ENCODE measurements at regions not wholly inside any gene's neighbourhood (a gene's known extent, or its start where the extent isn't known, plus 50 kb on each side); places are given as distances from the start of the nearest gene placed in this dataset.

DNA sequence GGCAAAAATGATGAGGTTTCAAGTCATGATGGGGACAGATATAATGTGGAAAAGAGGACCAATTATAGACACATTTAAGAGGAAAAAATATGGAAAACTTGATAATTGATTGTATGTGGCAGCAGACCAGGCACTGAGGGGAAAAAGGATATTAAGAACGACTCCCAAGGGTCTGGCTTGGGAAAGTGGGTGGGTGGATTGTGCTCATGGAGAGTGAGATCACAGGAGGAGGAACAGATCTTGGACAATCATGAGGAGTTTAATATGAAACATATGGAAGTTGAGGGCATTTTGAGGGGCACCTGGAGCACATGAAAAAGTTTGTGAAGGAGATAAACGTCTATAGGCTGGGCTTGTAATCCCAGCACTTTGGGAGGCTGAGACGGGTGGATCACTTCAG, 454.3 kb upstream of the KLF4 start:
- Histone ChIP-seq H3K27me3 (ENCODE audit: control insufficient read depth, insufficient read depth, low read length) (no peaks in the 10 kb centered on the region), H3K9ac (ENCODE audit: low read depth, low read length) (no peak overlapping the region), H3K36me3 (ENCODE audit: control insufficient read depth, insufficient read depth, low read length) (no peaks in the 10 kb centered on the region), H3K4me1 (ENCODE audit: control insufficient read depth, insufficient read depth, low read length) (no peaks in the 10 kb centered on the region), H3K4me3 (ENCODE audit: low read depth, low read length) (no peak overlapping the region), H3K27ac (ENCODE audit: low read depth, low read length) (no peak overlapping the region), H3K9me3 (ENCODE audit: control insufficient read depth, insufficient read depth, low read length) (no peaks in the 10 kb centered on the region)

DNA sequence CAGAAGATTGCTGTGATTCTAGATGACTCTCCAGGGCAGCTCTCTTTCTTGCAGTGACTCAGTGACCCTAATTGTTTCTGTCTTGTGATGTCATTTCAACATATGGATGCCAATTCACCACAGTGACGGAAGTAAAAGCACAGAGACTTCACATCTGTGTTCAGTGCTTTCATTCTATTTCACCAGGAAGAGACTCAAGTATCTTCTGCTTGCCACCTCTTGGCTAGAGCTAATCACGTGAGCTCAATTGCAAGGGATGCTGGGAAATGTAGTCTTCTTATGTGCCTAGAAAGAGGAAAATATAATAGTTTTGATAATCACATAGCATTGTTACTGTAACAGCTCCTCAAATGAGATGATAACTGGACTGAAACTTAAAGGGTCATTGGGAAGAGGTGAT, 453.3 kb upstream of the KLF4 start:
- Histone ChIP-seq H3K4me3 (ENCODE audit: low read depth, low read length) (no peak overlapping the region), H3K9me3 (ENCODE audit: control insufficient read depth, insufficient read depth, low read length) (no peaks in the 10 kb centered on the region), H3K4me1 (ENCODE audit: control insufficient read depth, insufficient read depth, low read length) (no peaks in the 10 kb centered on the region), H3K27ac (ENCODE audit: low read depth, low read length) (no peak overlapping the region), H3K36me3 (ENCODE audit: control insufficient read depth, insufficient read depth, low read length) (no peaks in the 10 kb centered on the region), H3K9ac (ENCODE audit: low read depth, low read length) (no peak overlapping the region), H3K27me3 (ENCODE audit: control insufficient read depth, insufficient read depth, low read length) (no peaks in the 10 kb centered on the region)

DNA sequence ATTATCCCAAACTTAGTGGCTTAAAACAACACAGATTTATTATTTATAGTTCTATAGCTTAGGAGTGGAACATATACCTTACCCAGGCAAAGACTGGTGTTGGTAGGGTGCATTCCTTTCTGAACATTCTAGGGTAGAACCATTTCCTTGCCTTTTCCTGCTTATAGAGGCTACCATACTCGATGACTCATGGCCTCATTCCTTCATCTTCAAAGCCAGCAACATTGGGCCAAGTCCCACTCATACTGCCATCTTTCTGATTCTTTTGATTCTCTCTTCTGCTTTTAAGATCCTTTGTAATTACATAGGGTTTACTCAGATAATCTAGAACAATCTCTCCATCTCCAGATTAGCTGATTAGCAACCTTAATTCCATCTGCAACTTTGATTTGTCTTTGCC, 452.7 kb upstream of the KLF4 start:
- H3K27me3 ChIP-seq (ENCODE audit: control insufficient read depth, insufficient read depth, low read length) = no peaks in the 10 kb centered on the region
- H3K4me3 ChIP-seq (ENCODE audit: low read depth, low read length) = no peak overlapping the region
- H3K9me3 ChIP-seq (ENCODE audit: control insufficient read depth, insufficient read depth, low read length) = no peaks in the 10 kb centered on the region
- H3K36me3 ChIP-seq (ENCODE audit: control insufficient read depth, insufficient read depth, low read length) = no peaks in the 10 kb centered on the region
- no peaks in the 10 kb centered on the region for H3K4me1 ChIP-seq (ENCODE audit: control insufficient read depth, insufficient read depth, low read length)
- H3K9ac ChIP-seq (ENCODE audit: low read depth, low read length) = no peak overlapping the region
- H3K27ac ChIP-seq (ENCODE audit: low read depth, low read length) = no peak overlapping the region

DNA sequence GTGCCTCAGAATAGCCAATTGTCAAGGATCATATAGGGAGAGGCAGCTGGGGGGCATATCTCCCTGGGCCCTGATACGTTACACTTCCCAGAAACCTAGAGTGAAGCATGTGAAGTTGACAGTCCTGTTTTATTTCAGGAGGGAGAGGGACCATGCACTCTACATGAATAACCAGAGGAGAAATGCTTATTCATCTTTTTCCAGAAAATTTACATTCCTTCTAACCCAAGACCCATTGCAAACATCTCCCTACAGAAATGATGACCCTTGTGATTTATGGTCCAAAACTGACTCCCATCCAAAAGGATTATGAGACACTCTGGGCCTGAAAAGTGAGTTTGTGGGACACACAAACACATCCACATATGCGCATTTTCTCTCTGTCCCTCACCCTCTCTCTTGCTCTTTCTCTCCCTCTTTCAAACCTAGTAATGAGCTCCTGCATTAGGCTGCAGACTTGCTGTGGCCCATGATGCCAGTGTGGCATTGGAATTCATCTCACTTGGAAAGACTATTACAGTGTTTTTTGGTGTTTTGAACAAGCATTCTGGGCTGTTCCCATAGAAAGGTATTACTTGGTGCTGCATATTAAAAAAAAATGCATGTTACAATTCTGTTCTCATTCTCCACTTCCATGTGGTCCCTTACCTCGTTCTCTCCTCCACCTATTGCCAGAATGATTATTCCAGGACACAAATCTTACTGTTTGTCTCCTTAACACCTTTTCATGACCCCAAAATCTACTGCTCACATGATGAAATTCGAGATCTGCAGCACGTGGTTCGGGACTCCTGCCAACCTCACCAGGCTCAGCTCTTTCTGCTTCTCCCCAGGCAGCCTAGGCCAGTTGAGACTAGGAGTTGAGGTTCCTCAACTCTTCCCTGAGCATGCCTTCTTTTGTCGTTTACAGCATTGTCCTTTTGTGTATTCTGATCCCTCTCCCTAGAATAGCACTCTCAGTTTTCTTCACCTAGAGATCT, 451.3 kb upstream of the KLF4 start:
- H3K4me1 ChIP-seq (ENCODE audit: control insufficient read depth, insufficient read depth, low read length) = no peaks in the 10 kb centered on the region
- no peak overlapping the region for H3K9ac ChIP-seq (ENCODE audit: low read depth, low read length)
- no peaks in the 10 kb centered on the region for H3K36me3 ChIP-seq (ENCODE audit: control insufficient read depth, insufficient read depth, low read length)
- H3K9me3 ChIP-seq (ENCODE audit: control insufficient read depth, insufficient read depth, low read length) = no peaks in the 10 kb centered on the region
- no peak overlapping the region for H3K4me3 ChIP-seq (ENCODE audit: low read depth, low read length)
- no peaks in the 10 kb centered on the region for H3K27me3 ChIP-seq (ENCODE audit: control insufficient read depth, insufficient read depth, low read length)
- no peak overlapping the region for H3K27ac ChIP-seq (ENCODE audit: low read depth, low read length)

DNA sequence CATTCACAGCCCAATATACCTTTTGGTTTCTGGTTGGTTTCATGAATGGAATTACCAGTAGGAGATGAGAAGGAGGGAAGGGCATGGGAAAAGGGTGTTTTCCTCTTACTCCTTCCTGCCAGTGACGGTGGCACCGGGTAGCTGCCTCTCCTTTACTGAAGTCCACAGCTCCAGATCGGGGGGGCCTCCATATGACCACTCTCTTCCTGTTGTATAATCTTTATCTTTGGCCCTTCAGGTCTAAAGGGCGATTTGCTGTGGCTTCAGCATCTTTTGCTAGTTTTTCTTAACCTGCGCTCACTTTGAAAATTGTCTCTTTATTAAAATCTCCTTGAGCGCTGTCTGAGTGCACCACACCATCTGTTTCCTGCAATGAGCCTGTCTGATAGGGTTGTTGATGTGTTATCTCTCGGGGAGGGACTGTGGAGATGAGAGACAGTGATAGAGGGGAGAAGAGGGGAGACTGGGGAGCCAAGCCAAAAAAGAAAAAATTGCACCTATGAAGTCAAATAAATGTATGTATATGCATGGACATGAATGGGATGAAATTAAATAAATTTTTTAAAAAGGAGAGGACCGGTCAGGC, 449.3 kb upstream of the KLF4 start:
- no peaks in the 10 kb centered on the region for H3K27me3 ChIP-seq (ENCODE audit: control insufficient read depth, insufficient read depth, low read length)
- H3K9me3 ChIP-seq (ENCODE audit: control insufficient read depth, insufficient read depth, low read length) = no peaks in the 10 kb centered on the region
- no peak overlapping the region for H3K27ac ChIP-seq (ENCODE audit: low read depth, low read length)
- no peak overlapping the region for H3K9ac ChIP-seq (ENCODE audit: low read depth, low read length)
- H3K4me3 ChIP-seq (ENCODE audit: low read depth, low read length) = no peak overlapping the region
- H3K36me3 ChIP-seq (ENCODE audit: control insufficient read depth, insufficient read depth, low read length) = no peaks in the 10 kb centered on the region
- no peaks in the 10 kb centered on the region for H3K4me1 ChIP-seq (ENCODE audit: control insufficient read depth, insufficient read depth, low read length)

DNA sequence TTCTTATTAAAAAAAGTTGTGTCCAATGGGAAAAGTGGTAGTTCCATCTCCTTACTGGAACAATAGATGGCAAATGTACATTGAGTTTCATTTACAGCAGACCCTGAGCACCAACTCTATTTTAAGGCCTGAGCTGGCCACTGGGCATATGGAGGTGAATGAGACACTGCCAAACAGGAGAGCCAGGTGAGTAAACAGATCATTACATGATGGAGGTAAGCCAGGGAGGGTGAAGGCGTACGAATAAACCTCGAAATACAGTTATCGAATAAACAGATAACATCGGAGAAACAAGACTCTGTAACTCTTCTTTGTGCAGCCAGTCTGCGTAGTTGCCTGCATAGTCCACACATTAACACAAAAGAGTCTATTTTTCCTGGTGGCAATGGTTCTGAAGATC, 446.4 kb upstream of the KLF4 start:
- no peak overlapping the region for H3K4me3 ChIP-seq (ENCODE audit: low read depth, low read length)
- peaks cover 8% of the 10 kb centered on the region; the same call in 1 of the 2 replicates for H3K4me1 ChIP-seq (ENCODE audit: control insufficient read depth, insufficient read depth, low read length)
- no peak overlapping the region for H3K27ac ChIP-seq (ENCODE audit: low read depth, low read length)
- no peaks in the 10 kb centered on the region for H3K36me3 ChIP-seq (ENCODE audit: control insufficient read depth, insufficient read depth, low read length)
- H3K9me3 ChIP-seq (ENCODE audit: control insufficient read depth, insufficient read depth, low read length) = no peaks in the 10 kb centered on the region
- H3K9ac ChIP-seq (ENCODE audit: low read depth, low read length) = no peak overlapping the region
- H3K27me3 ChIP-seq (ENCODE audit: control insufficient read depth, insufficient read depth, low read length) = no peaks in the 10 kb centered on the region

DNA sequence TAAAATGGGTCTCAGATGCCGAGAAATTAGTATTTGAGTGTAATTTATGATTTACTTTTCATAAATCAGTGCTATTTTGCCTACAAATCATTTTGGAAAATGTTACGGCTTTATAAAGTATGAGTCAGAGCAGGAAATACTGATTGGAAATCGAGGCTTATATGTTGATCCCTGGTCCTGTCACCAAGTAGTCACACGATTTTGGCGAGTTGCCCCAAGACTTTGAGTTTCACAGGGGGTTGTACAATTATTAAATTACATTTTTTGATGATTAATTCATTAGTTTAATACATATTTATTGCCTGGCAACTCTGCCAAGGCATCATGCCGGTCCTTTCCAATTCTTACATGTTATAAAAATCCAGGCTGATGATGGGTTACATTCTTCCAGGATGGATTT, 443.9 kb upstream of the KLF4 start:
- no peaks in the 10 kb centered on the region for H3K36me3 ChIP-seq (ENCODE audit: control insufficient read depth, insufficient read depth, low read length)
- H3K9me3 ChIP-seq (ENCODE audit: control insufficient read depth, insufficient read depth, low read length) = no peaks in the 10 kb centered on the region
- no peak overlapping the region for H3K9ac ChIP-seq (ENCODE audit: low read depth, low read length)
- no peak overlapping the region for H3K4me3 ChIP-seq (ENCODE audit: low read depth, low read length)
- no peaks in the 10 kb centered on the region for H3K27me3 ChIP-seq (ENCODE audit: control insufficient read depth, insufficient read depth, low read length)
- H3K4me1 ChIP-seq (ENCODE audit: control insufficient read depth, insufficient read depth, low read length) = peaks cover 8% of the 10 kb centered on the region; the same call in 1 of the 2 replicates
- no peak overlapping the region for H3K27ac ChIP-seq (ENCODE audit: low read depth, low read length)

DNA sequence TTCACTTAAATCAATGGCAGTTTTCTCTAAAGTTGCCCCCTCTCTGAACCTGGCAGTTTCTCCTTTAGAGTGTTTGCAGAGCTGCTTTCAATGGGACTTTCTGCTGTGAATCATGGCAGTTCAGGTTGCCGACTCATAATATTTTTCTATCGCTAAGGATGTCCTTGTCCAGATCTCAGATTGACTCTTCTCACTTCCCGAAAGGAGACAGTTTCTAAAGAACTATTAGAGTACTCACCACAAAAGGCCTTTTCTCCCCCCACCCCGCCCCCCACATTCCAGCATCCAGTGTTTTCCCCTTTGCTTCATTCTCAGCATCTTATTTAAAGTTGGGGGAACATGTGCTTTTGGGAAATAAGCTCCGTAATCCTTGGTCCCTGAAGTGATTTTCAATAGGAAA, 443.5 kb upstream of the KLF4 start:
- no peaks in the 10 kb centered on the region for H3K36me3 ChIP-seq (ENCODE audit: control insufficient read depth, insufficient read depth, low read length)
- no peak overlapping the region for H3K27ac ChIP-seq (ENCODE audit: low read depth, low read length)
- no peaks in the 10 kb centered on the region for H3K27me3 ChIP-seq (ENCODE audit: control insufficient read depth, insufficient read depth, low read length)
- H3K9ac ChIP-seq (ENCODE audit: low read depth, low read length) = no peak overlapping the region
- peaks cover 8% of the 10 kb centered on the region; the same call in 1 of the 2 replicates for H3K4me1 ChIP-seq (ENCODE audit: control insufficient read depth, insufficient read depth, low read length)
- H3K9me3 ChIP-seq (ENCODE audit: control insufficient read depth, insufficient read depth, low read length) = no peaks in the 10 kb centered on the region
- no peak overlapping the region for H3K4me3 ChIP-seq (ENCODE audit: low read depth, low read length)

DNA sequence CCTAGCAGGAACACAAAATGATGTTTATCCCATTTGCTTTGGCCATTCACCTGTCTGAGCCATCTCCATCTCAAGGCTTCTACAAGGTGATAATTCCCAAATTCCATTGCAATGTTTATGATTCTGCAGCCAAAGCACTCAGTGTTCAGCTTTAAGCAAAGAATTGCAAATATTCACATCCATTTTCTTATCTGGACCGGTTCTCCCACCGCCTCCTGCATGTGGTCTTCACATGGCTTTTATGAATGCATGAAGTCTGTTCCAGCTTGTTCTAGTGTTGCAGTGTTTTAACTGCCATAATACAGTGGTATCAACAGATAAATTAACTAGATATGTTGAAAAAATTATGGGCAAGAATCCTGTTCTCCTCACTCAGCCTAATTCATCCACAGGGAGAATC, 443.0 kb upstream of the KLF4 start:
- H3K4me1 ChIP-seq (ENCODE audit: control insufficient read depth, insufficient read depth, low read length) = peaks cover 8% of the 10 kb centered on the region; the same call in 1 of the 2 replicates
- no peaks in the 10 kb centered on the region for H3K9me3 ChIP-seq (ENCODE audit: control insufficient read depth, insufficient read depth, low read length)
- H3K4me3 ChIP-seq (ENCODE audit: low read depth, low read length) = no peak overlapping the region
- no peaks in the 10 kb centered on the region for H3K36me3 ChIP-seq (ENCODE audit: control insufficient read depth, insufficient read depth, low read length)
- no peak overlapping the region for H3K9ac ChIP-seq (ENCODE audit: low read depth, low read length)
- H3K27ac ChIP-seq (ENCODE audit: low read depth, low read length) = no peak overlapping the region
- no peaks in the 10 kb centered on the region for H3K27me3 ChIP-seq (ENCODE audit: control insufficient read depth, insufficient read depth, low read length)

DNA sequence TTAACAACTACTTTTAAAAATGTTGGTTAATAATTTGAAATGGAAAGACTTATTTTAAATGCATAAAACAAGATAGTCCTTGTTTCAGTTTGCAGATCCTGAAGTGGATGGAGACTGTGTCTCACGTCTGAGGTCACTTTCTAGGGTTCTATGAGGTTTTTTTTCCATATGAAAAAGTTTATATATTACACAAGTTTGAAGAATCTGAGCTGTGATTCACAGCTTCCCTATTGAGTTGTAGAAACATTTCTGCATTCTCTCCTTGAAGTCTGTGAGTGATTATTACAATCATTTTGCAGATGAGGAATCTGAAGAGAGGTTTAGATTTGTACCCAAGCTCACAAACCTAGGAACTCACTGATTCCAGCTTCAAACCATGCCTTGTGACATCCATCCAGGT, 442.5 kb upstream of the KLF4 start:
- no peak overlapping the region for H3K9ac ChIP-seq (ENCODE audit: low read depth, low read length)
- no peaks in the 10 kb centered on the region for H3K36me3 ChIP-seq (ENCODE audit: control insufficient read depth, insufficient read depth, low read length)
- no peaks in the 10 kb centered on the region for H3K9me3 ChIP-seq (ENCODE audit: control insufficient read depth, insufficient read depth, low read length)
- H3K27me3 ChIP-seq (ENCODE audit: control insufficient read depth, insufficient read depth, low read length) = no peaks in the 10 kb centered on the region
- H3K4me1 ChIP-seq (ENCODE audit: control insufficient read depth, insufficient read depth, low read length) = peaks cover 8% of the 10 kb centered on the region; the same call in 1 of the 2 replicates
- H3K27ac ChIP-seq (ENCODE audit: low read depth, low read length) = no peak overlapping the region
- H3K4me3 ChIP-seq (ENCODE audit: low read depth, low read length) = no peak overlapping the region

DNA sequence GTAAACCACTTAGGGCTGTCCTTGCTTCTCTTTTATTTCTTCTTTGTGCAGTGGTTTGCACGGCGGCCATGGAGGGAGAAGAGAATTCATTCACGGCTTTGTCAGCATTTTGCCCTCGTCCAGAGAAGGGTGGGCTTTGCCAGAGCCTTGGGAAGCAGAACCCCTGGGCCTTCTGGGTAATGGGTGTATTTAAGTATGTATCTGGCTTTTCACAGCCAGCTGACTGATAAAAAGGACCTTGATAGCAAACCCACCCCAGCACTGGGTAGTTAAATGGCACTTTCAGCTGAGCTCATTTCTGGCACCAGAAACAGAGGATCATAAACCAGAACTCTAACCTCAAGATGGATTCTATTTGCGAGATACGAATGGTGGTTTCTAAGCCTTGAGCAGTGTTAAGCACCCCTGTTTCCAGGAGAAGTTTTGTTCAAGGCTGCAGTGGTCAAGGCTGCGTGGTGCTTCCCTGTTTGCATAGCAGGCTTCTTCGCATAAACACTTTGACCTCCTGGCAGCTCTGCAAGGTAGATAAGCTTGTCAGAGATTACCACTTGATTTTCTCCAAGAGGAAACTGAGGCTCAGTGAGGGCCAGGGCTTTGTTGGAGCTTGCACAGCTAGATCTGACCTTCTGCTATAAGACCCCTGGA, 441.6 kb upstream of the KLF4 start:
- no peaks in the 10 kb centered on the region for H3K27me3 ChIP-seq (ENCODE audit: control insufficient read depth, insufficient read depth, low read length)
- no peaks in the 10 kb centered on the region for H3K36me3 ChIP-seq (ENCODE audit: control insufficient read depth, insufficient read depth, low read length)
- H3K9me3 ChIP-seq (ENCODE audit: control insufficient read depth, insufficient read depth, low read length) = no peaks in the 10 kb centered on the region
- no peak overlapping the region for H3K9ac ChIP-seq (ENCODE audit: low read depth, low read length)
- no peak overlapping the region for H3K27ac ChIP-seq (ENCODE audit: low read depth, low read length)
- H3K4me3 ChIP-seq (ENCODE audit: low read depth, low read length) = no peak overlapping the region
- H3K4me1 ChIP-seq (ENCODE audit: control insufficient read depth, insufficient read depth, low read length) = peaks cover 8% of the 10 kb centered on the region; the same call in 1 of the 2 replicates

Data from HUES48 (cell line).